Fibroblast of lung (primary cell): ENCODE measurements at regions not wholly inside any gene's neighbourhood (a gene's known extent, or its start where the extent isn't known, plus 50 kb on each side); places are given as distances from the start of the nearest gene placed in this dataset.

Source experiments
- DNase-seq, 2 donors: peaks; one replicate each; pipeline versions ENCODE4 v3.0.0 to v3.0.0-alpha.2; 2010; ENCODE audit warnings: low read depth in 2 of 2
- H2AFZ ChIP-seq: 2 replicates; pipeline ENCODE4 v1.5.1; 2012; ENCODE audit warnings: low read length, control low read depth, inconsistent platforms
- H3K27ac ChIP-seq: 2 replicates; pipeline ENCODE4 v1.5.1; 2011; ENCODE audit warnings: low read length, control low read depth; ENCODE audit not compliant: insufficient read depth
- H3K27me3 ChIP-seq: 2 replicates; pipeline ENCODE4 v1.5.1; 2011; ENCODE audit warnings: mild to moderate bottlenecking, low read length; ENCODE audit not compliant: control insufficient read depth, insufficient read depth
- H3K36me3 ChIP-seq: 2 replicates; pipeline ENCODE4 v1.5.1; 2011; ENCODE audit warnings: low read length; ENCODE audit not compliant: control insufficient read depth, insufficient read depth
- H3K4me1 ChIP-seq: 2 replicates; pipeline ENCODE4 v1.5.1; 2011; ENCODE audit warnings: low read length; ENCODE audit not compliant: control insufficient read depth, insufficient read depth; ENCODE audit errors: extremely low read depth
- H3K4me2 ChIP-seq: 2 replicates; pipeline ENCODE4 v1.5.1; 2011; ENCODE audit warnings: low read length, control low read depth; ENCODE audit not compliant: insufficient read depth; ENCODE audit errors: extremely low read depth
- H3K4me3 ChIP-seq, 4 experiments: fragments of 200-600 bp in 1 of 4; sonication (generic) in 1 of 4; replicated peaks in 1 of 4; 2 replicates each; pipeline ENCODE4 v1.5.1; 2011 to 2016; ENCODE audit warnings: low read length in 4 of 4, low read depth in 3 of 4, mild to moderate bottlenecking in 3 of 4, control low read depth in 2 of 4, inconsistent platforms in 1 of 4, mixed read lengths in 1 of 4; ENCODE audit not compliant: insufficient read depth in 1 of 4; ENCODE audit errors: control extremely low read depth in 1 of 4
- H3K79me2 ChIP-seq: 2 replicates; pipeline ENCODE4 v1.5.1; 2012; ENCODE audit warnings: mild to moderate bottlenecking, low read length, inconsistent platforms; ENCODE audit not compliant: control insufficient read depth, insufficient read depth
- H3K9ac ChIP-seq: 2 replicates; pipeline ENCODE4 v1.5.1; 2011; ENCODE audit warnings: mild to moderate bottlenecking, low read length, control low read depth; ENCODE audit not compliant: insufficient read depth
- H3K9me3 ChIP-seq: 2 replicates; pipeline ENCODE4 v1.5.1; 2012; ENCODE audit warnings: low read depth, low read length; ENCODE audit not compliant: control insufficient read depth, insufficient read depth
- H4K20me1 ChIP-seq: 2 replicates; pipeline ENCODE4 v1.5.1; 2011; ENCODE audit warnings: low read length; ENCODE audit not compliant: control insufficient read depth, insufficient read depth; ENCODE audit errors: extremely low read depth
- CTCF ChIP-seq, 2 donors: IDR thresholded peaks in 1 of 2; conservative IDR thresholded peaks in 1 of 2; 1 replicate in 1 of 2; 2 replicates in 1 of 2; pipeline ENCODE4 v1.5.1; 2011 to 2012; ENCODE audit warnings: low read length in 2 of 2, control low read depth in 1 of 2, inconsistent platforms in 1 of 2, low read depth in 1 of 2, mild to moderate bottlenecking in 1 of 2
- EZH2 ChIP-seq: IDR thresholded peaks from 2 replicates; pipeline ENCODE4 v1.5.1; 2012; ENCODE audit warnings: low read length, control low read depth, mild to moderate bottlenecking; ENCODE audit errors: missing control alignments

- Histone ChIP-seq H3K9ac (no peak overlapping the region), H3K36me3 (no peaks in the 10 kb centered on the region), H3K4me3 (no peak overlapping the region), H4K20me1 (no peaks in the 10 kb centered on the region), H3K79me2 (no peaks in the 10 kb centered on the region), H3K4me1 (peaks cover 2% of the 10 kb centered on the region), H3K9me3 (no peaks in the 10 kb centered on the region), H2AFZ (no peak overlapping the region), H3K27ac (no peak overlapping the region), H3K27me3 (no peaks in the 10 kb centered on the region), H3K4me2 (no peak overlapping the region)
- no peak for TF ChIP-seq EZH2
- no peak for TF ChIP-seq CTCF (conservative IDR thresholded peaks at IDR 0.05 in 1 of 2, IDR thresholded peaks at IDR 0.05 in 1 of 2; ENCODE audit: low read depth in 1 of 2, low read length in 2 of 2)
- no peak for DNase-seq
These were observed 496.4 kb downstream of the CMPK2 start for GRCh38 chr2:6369266-6369665.

GRCh38 chr2:6370753-6371551, 494.8 kb downstream of the CMPK2 start:
- TF ChIP-seq CTCF (conservative IDR thresholded peaks at IDR 0.05 in 1 of 2, IDR thresholded peaks at IDR 0.05 in 1 of 2; ENCODE audit: low read depth in 1 of 2, low read length in 2 of 2) = no peak
- no peak for TF ChIP-seq EZH2
- Histone ChIP-seq H3K4me1 (peaks cover 2% of the 10 kb centered on the region), H2AFZ (no peak overlapping the region), H3K36me3 (no peaks in the 10 kb centered on the region), H3K4me3 (no peak overlapping the region), H4K20me1 (no peaks in the 10 kb centered on the region), H3K79me2 (no peaks in the 10 kb centered on the region), H3K27ac (no peak overlapping the region), H3K9me3 (no peaks in the 10 kb centered on the region), H3K9ac (no peak overlapping the region), H3K27me3 (no peaks in the 10 kb centered on the region), H3K4me2 (no peak overlapping the region)
- peak in 1 of 2 donors; percentile 68 for DNase-seq

GRCh38 chr2:6372317-6372901, 493.3 kb downstream of the CMPK2 start:
- DNase-seq = peak; percentile 16 to 98
- no peak overlapping the region for H3K4me3 ChIP-seq

More at GRCh38 chr2:6372317-6372901, 493.3 kb downstream of the CMPK2 start:
- H3K36me3 ChIP-seq = no peaks in the 10 kb centered on the region
- no peak overlapping the region for H3K27ac ChIP-seq
- H3K9ac ChIP-seq = no peak overlapping the region
- TF ChIP-seq CTCF (conservative IDR thresholded peaks at IDR 0.05 in 1 of 2, IDR thresholded peaks at IDR 0.05 in 1 of 2; ENCODE audit: low read depth in 1 of 2, low read length in 2 of 2) (no peak), EZH2 (no peak)
- no peaks in the 10 kb centered on the region for H3K9me3 ChIP-seq
- no peaks in the 10 kb centered on the region for H4K20me1 ChIP-seq
- no peak overlapping the region for H3K4me2 ChIP-seq
- H3K79me2 ChIP-seq = no peaks in the 10 kb centered on the region
- no peaks in the 10 kb centered on the region for H3K27me3 ChIP-seq
- no peak overlapping the region for H2AFZ ChIP-seq
- peaks cover 2% of the 10 kb centered on the region for H3K4me1 ChIP-seq
